Hematopoietic multipotent progenitor cell treated with erythropoietin and hydrocortisone succinate and interleukin-3 and kit ligand, for 15 days (in vitro differentiated cells): ENCODE measurements at regions not wholly inside any gene's neighbourhood (a gene's known extent, or its start where the extent isn't known, plus 50 kb on each side); places are given as distances from the start of the nearest gene placed in this dataset.
"Not testable (repeated sequence)": the region's sequence is repeated elsewhere in the genome, so short reads cannot be mapped to it uniquely, and the experiment has no call there.

Experiments used
- DNase-seq: peaks from one replicate; pipeline ENCODE4 v3.0.0-alpha.2; 2015; ENCODE audit warnings: low spot score

DNA sequence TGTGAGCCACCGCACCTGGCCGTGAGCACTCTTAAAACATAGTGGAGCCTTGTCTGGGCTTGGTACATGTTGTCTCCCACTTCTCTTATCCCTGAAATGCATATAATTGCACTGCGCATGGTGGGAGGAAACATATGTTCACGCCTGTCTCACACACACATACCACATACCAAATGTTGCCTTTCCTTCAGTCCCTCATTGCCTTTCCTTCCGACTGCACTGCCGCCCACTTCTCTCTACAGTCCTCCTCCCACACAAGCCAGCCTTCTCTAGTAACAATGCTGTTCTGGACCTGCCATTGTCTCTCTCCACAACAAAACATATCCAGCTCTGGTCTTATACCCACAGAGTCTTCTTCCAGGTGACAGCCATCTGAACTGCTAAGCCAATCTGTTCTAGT lies 88.3 kb upstream of the PTHLH start:
- no peak for DNase-seq

DNA sequence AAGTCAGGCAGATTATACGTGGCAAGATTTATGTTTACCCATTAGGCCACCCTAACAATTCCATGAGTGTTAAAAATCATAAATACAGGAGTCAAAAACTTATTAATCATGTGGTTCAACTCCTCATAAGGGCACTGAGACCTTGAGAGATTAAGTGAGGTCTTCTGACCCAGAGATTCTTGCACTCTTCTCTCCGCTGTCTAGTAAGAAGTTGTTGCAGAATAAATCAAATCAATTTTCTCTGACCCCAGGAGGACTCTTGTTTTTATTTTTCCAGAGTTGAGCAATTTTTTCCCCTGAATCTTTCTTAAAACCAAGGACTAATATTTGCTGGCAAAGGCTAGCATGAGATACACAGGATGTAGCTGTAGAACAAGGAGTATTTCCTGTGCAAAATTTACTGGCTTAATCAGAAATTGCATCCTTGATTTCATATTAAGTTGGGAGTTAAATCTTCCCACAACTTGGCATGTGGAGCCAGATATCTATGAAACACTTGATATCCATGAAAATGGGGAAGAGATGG lies 90.9 kb upstream of the PTHLH start:
- no peak for DNase-seq

- no peak for DNase-seq
Observed at GRCh38 chr12:28065374-28065773, 92.8 kb upstream of the PTHLH start.

DNA sequence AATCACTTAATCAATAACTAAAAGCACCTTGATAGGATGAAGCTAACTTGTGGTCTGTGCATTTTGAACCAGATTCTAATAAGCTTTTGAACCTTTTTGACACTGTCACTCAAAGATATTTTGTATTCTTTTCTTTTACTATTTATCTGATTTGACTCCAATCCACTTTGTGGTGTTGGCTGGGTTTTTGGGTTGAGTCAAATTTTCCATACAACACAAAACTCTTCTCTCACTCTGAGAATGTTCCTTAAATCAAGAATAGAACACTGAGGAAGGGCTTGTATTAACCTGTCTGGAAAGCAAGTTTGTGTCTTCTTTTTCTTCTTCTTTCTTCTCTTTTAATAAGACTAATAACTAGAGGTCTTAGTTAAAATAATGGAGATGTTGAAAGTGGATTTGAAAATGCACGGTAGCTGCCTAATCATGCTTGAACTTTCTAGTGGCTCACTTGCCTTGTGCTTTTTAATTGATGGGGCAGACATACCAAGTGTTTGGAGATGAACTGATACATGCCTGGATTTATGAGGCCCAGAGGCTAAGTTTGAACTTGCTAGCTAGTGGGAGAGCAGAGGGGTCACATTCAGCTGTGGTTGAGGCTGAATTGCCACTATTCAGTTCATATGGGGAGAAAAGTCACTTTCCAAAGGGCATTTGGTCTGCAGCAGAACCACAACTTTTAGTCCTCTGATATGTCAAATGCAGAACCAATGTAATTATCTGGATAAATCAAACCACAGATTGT lies 93.5 kb upstream of the PTHLH start:
- DNase-seq: no peak

DNA sequence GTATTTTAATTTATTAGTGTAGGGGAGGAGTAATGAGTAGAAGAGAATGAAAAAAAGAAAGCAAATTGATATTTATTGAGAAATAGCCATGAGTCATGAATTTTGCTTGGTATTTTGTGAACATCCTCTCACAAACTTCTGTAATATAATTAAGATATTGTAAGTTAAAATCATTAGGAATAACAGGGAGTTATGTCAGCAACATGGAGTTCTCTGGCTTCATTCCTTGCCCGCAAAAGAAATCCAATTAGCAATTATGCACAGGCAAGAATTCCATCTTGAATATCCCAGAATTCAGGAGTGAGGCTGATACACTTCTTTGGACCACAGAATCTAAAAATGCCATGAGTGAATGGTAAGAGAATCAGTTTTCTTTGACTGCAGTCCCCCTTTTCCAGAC lies 94.3 kb upstream of the PTHLH start:
- no peak for DNase-seq

DNA sequence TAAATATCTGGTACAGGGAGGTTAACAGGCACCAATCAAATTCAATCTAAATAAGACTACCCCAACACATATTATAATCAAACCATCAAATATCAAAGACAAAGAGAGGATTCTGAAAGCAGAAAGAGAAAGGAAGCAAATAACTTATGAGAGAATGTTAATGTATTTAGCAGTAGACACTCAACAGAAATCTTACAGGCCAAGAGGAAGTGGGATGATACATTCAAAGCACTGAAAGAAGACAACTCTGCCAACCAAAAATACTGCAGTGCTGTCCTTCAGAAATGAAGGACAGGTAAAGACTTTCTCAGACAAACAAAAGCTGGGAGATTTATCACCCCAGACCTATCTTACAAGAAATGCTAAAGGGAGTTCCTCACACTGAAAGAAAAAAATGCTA lies 95.9 kb upstream of the PTHLH start:
- no peak for DNase-seq

DNA sequence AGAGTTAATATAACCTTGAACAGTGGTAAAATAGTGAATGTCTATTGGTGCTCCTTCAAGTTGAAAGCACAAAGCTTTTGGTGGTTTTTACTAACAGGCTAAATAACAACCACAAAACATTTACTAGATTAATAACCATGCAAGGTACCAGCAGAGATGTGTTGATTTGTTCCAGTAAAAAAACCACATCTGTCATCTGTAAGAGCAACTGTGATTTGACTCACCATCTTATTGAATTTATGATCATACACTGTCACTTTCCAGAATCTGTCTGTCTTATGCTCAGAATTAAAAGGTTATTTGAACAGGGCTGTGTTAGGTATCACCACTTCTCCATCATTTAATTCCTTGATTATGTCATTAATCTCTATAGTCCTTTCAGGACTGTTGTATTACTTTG lies 107.0 kb upstream of the PTHLH start:
- no peak for DNase-seq

DNA sequence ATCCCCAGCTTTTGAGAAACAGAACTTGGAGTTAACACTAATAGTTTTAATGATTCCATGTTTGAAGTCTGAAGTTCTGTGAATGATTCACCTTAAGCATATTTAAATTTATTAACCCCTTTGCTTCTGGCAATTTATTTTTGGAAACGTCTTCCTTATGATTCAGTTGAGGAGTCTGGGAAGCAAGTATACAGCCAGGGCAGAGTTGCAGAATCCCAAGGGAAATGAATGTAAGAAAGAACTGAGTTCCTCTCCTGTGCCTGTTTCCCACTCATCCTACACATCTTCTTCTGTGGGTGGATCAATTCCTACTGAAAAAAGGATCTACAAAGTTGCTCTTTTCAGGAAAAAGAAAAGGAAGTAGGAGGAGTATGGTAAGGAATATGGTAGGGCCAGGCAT lies 108.2 kb upstream of the CCDC91 start:
- no peak for DNase-seq

DNA sequence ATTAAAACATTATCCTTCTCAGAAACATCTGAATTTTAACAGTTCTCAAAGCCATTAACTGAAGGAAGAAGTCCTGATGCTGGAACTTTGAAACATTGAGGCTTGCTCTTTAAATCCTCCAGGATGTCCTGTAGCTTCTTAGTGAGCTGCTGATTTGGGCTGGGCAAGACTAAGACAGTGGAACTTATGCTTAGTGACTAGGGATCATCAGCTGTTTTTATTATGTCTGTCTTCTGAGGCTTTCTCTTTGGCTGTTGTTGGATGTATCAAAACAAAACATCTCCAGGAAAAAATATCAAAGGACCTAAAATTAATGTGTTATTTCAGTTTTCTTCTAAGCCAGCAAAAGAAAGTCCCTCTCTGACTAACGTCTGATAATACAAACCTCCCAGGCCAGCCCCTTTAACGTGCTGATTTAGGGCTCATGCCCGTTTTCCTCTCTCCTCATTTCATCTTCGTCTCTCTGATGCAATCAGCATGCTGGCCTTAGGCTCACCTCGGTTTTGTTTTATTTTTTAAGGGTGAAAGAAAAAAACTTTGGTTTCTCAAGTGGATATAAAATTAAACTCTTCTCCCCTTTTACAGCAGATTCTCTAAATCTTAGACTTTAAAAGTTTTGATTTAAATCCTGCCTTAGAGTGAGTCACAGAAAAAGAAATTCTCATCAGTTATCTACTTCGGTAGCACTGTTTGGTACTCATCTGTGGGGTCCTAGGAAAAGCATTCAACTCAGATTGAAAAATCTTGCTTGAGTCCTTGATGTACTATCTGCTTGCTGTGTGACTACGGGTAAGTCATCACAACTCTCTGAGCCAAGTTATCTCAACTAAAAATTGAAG lies 106.2 kb upstream of the CCDC91 start:
- DNase-seq: no peak

DNA sequence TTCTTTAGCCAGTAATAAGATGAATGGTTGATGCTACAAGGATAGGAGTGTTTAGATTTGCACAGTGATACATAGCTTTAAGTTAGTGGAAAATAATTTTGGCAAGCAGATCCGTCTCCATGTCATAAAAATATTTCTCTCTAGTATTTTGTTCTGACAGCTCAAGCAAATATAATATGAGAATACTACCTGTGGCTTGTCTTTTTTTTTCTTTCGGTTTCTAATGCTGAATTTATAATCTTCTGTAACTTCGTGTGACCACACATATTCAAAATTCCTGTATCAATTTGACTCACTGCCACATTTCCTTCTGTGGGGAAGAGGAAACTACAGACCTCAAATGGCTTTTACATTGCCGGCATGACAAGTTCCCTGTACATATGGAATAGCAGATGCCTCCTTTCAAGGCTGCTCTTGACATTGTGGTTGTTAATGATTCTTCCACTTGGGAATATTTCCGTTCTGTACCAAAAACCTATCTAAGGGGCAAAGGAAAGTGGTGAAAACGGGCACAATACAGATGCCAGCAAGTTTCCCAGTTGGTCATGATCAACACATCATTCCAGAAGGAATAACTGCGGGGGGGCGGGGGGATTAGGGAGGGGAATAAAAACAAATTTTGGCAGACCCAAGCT lies 103.6 kb upstream of the CCDC91 start:
- no peak for DNase-seq

- no peak for DNase-seq
Observed at GRCh38 chr12:28088566-28089272, 101.5 kb upstream of the CCDC91 start.

GRCh38 chr12:28089338-28089737 lies 100.9 kb upstream of the CCDC91 start:
- no peak for DNase-seq

- DNase-seq: no peak
Observed at GRCh38 chr12:28090835-28091234, 99.4 kb upstream of the CCDC91 start.

DNA sequence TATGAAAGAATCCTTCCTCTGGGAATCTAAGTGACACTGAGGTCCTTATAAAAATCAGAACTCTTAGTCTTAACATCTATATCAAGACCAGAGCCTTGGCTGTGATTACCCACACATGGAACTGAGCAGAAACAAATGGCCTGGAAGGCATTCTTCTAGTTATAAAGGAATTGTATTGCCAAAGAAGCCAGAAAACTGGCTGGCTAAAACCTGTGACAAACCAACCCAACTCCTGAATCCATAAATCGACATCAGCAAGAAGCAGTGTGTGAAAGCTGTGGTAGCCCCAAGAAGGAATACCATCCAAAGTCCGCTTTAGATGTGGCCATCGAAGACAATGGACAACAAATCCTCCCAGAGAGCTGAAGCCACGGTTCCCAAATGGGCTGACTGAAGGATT lies 97.9 kb upstream of the CCDC91 start:
- DNase-seq: no peak

GRCh38 chr12:28096649-28097048 lies 93.6 kb upstream of the CCDC91 start:
- no peak for DNase-seq

- no peak for DNase-seq
Observed at GRCh38 chr12:28097221-28097620, 93.0 kb upstream of the CCDC91 start.

DNA sequence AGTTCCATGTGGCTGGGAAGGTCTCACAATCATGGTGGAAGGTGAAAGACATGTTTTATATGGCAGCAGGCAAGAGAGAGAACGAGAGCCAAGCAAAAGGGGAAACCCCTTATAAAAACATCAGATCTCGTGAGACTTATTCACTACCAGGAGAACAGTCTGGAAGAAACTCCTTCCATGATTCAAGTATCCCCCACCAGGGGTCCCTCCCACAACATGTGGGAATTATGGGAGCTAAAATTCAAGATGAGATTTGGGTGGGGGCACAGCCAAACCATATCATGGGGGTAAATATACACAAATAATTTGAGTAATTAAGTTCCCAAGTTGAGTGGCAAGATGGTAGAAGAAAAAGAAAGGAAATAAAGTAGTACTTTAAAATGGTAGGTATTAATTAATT lies 91.0 kb upstream of the CCDC91 start:
- DNase-seq: not testable (repeated sequence)

DNA sequence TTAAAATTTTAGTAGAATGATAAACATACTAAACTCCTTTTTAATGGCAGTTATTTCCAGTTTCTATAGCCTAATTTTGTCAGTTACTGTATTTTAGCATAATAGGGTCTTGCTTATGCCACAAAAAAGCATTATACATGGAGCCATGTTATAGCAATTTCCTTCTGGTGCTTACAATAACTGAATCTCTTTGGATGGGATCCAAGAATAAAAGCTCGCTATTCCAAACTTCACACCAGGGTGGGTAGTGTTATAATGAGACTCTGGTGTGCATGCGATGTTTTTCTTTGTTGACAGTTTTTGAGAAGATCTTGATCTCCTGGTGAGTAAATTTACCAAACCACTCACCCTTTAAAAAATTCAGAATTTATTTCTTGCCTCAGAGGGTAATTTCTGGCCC lies 90.4 kb upstream of the CCDC91 start:
- no peak for DNase-seq

DNA sequence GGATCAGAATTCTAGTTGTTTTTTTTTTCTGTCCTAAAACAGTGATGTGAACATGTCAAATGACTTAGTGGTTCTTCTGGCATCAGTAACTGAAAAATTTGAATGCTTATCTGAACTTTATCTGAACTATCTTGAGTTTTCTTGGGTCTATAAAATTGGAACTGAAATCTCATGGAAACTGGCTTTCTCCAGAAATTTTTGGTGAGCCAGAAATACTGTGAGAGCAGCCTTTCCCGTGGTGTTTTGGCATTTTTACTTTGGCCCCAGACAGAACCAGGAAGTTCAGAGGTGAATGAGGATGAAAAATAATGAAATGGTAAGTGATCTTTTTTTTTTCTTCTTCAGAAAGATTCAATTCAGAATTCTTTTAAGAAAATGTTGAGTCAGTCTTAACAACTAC lies 89.5 kb upstream of the CCDC91 start:
- no peak for DNase-seq

GRCh38 chr12:28104316-28104715 lies 85.9 kb upstream of the CCDC91 start:
- DNase-seq: no peak

DNA sequence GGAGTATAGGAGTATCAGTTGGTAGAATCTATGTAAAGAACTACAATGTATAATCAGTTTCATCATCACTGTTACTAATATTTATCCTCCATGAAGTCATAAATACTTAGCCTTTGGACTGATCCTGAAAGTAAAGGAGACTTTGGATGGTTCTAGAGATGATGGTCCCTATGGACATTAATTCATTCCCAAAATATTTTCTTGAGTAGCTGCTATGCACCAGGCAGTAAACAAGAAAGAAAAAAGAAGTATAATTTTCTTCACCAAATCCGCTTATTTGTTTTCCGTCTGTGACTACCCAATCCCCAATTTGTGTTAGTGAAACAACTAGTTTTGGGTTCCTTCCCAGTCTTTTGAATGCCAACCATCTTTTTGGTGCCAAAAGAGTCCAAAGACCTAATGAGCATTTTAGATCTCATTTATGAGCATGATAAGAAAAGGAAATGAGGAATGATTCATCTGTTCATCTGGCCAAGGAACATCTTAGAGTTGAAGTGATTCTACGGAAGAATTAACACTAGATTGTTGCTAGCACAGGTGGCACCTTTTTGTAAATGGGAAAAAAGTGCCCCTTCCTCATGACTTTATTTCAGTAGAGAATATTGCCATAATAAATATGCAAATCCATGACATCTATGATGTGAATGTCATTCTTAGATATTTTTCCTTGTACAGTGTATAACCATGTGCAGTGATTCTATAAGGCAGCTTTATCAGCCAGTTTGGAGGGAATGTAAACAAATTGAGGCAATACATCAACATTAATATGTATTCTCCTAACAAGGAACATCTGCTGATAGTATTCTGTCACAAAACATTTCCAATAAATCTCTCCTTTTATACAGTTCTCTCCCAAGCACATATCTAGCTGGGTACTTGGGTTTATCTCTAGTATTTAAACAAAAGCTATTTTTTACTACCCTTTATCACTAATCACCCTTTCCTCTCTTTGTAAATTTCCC lies 85.1 kb upstream of the CCDC91 start:
- DNase-seq: no peak
